HG03432 (cell line): ENCODE measurements at regions not wholly inside any gene's neighbourhood (a gene's known extent, or its start where the extent isn't known, plus 50 kb on each side); places are given as distances from the start of the nearest gene placed in this dataset.

Source experiments
- ATAC-seq: cut with Tn5 transposase; IDR thresholded peaks from one replicate; pipeline ENCODE4 v1.9.1; 2021; ENCODE audit warnings: mild to moderate bottlenecking, moderate library complexity; ENCODE audit not compliant: unreplicated experiment

DNA sequence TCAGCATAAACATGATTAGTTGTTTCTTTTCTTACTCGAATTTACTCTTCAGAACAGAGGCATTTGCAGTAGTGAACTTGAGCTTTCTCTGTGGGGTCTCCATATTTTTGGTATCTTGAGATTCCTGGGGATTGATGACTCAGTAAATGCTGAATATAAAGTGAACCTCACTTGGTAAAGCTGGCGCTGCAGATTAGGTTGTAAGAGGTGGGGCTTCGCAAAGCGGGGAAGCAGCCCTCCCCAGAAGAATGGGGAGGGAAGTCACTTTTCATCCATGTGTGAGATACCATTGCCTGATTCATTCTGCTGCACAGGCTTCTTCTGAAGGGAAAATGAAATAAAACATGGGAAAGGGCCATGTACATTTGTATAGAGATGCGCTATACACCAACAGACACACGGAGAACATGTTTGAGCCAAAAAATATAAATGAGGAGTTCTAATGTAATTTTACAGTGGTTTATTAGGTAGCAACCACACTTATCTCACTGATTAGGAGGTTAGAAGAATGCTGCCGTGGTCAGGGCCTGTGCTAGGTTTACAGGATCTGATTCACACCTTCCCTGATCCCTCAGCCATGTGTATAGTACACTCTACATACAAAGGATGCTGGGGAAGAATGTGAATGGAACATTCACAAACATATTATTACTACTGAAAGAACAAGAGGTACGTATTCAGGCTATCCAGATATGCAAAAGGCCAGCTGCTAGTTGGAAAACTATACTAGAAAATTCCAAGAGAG is 63.5 kb downstream of the DNTTIP2 start:
- no peak for ATAC-seq

- ATAC-seq, result no peak
Measured at GRCh38 chr1:93814795-93815340, 64.1 kb downstream of the DNTTIP2 start.

GRCh38 chr1:93814059-93814794 is 64.8 kb downstream of the DNTTIP2 start:
- ATAC-seq, result peak; percentile 76

DNA sequence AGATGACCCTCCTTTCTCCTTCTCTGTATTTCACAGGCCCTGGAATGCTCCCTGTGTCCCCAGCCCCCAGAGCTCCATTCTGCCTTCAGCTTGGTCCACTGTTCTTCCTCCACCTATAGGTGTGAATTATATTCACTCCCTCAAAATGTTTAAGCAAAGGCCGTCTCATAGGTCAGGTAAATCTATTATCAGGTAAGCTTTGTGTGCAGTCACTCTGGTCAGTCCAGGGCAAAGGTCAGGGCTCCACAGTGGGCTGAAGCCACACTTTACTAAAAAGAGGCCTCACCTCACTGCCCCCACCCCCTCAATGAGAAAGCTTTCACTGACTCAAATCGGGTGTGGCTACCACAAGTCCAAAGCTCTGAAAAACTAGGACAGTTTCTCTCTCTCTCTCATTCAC is 65.9 kb downstream of the DNTTIP2 start:
- no peak for ATAC-seq

- no peak for ATAC-seq
Measured at GRCh38 chr1:93811326-93812065, 67.5 kb downstream of the DNTTIP2 start.

DNA sequence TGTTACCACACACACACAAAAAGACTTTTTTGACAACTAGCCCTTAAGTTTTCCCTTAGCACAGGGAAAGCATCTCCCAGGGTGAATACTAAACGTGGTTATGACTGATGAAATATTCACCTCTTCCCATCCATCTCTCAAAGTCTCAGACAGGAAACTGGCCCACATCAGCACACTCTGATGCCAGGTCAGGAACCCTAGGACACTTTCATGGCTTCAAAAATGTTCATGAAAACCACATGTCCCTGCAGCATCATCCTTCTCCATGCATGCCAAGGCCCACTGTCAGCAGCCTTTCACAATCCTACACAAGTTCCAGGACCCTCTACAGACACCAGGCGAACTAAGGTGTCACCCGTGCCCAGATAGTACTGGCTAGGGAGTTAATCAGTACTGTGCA is 68.7 kb downstream of the DNTTIP2 start:
- no peak for ATAC-seq

DNA sequence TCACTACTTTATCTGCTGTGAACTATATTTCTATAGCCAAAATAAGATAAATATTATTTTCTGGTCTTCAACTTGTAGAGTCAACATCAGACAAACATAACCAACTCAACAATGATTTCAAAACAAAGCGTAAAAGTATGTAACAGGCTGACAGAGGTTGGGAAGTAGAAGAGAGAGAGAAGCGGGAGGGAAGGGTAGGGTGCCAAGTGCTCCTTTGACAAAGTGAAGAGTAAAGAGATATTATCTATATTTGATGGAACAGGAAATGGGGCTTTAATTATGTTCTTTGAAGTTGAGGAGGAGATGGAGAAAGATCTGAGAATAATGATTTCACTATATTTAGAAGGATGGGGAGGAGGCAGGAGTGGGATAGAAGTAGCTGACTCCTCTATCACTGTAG is 70.1 kb downstream of the DNTTIP2 start:
- ATAC-seq, result no peak

- no peak for ATAC-seq
Measured at GRCh38 chr1:93807311-93807930, 71.6 kb downstream of the DNTTIP2 start.

DNA sequence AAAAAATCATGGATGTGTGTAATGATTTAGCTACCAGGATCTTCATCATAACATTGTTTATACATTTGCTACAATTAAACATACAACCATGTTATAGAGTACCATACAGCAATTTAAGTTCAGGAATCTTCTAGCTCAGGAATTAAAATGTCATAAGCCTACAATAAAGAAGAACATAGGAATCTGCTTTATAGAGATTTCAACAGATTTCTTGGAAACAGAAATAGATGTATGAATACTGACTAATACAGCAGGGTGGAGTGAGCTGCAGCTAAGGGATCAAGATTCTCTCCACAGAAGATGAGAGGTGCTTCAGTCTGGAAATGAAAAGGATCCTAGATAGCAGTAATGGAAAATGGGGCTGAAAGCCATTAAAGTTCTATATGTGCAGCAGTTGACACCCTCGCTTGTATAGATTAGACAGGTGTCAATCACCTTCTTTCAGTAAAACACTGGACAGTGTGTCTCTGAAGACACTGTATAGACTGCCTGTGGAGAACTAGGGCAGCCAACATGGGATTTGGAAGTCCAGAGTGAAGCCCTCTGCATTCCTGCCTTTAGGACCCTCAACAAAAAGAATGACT is 73.9 kb downstream of the DNTTIP2 start:
- no peak for ATAC-seq

- no peak for ATAC-seq
Measured at GRCh38 chr1:93804412-93804811, 74.6 kb downstream of the DNTTIP2 start.

GRCh38 chr1:93801471-93801870 is 77.5 kb downstream of the DNTTIP2 start:
- ATAC-seq, result no peak

DNA sequence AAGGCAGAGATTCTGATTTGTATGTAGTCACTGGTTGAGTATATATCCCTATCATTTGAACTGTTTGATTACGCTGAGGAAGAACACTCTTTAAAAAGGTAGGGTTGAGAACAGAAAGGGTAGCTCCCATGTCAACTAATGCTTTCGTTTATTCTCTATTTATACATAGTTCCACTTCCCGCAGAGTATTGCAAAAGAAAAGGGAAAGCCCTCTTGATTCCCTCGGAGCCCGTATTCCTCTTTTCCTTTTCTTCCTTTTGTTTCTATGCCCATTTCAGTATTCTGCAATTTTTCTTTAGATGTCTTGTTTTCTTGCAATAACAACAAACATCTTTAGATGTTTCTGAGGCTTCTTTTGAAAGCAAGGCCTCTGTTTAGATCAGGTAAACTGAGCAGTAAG is 78.2 kb downstream of the DNTTIP2 start:
- ATAC-seq, result no peak

DNA sequence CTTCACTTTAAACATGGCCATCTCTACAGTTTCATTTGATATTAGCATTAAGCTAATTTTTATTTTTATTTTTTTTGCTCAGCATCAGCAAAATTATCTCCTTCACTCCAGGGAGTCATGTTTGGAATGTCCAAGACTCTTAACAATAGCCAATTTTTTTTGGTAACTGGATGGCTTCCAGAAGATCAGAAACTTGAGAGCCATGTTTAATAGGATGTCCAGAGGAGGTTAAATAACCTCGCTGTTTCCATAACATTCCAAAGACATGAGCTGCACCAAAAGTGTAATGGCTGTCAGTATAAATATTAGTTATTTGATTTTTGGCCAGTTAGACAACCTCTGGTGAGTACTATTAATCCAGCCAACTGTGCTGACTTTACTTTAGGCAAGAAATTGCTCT is 80.7 kb downstream of the DNTTIP2 start:
- ATAC-seq, result no peak

DNA sequence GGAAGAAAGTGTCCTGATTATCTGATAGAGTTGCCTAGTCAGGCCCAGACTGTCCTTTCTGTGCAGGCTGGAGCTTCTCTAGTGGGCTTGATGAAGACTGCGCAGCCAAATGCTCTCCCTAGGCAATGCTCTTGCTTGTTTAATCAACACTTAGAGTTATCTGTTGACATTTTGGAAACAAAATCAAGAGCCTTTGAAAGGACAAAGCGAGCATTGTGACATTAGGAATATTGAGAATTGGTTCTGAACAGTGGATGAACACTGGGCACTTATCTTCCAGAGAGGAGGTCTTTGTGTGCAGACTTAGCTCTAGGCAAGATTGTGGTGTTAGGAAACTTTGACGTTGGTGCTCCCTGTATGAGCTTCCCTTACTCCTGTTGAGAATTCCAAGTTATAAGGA is 94.5 kb downstream of the DNTTIP2 start:
- ATAC-seq, result no peak

GRCh38 chr1:93783876-93784275 is 95.1 kb downstream of the DNTTIP2 start:
- no peak for ATAC-seq

DNA sequence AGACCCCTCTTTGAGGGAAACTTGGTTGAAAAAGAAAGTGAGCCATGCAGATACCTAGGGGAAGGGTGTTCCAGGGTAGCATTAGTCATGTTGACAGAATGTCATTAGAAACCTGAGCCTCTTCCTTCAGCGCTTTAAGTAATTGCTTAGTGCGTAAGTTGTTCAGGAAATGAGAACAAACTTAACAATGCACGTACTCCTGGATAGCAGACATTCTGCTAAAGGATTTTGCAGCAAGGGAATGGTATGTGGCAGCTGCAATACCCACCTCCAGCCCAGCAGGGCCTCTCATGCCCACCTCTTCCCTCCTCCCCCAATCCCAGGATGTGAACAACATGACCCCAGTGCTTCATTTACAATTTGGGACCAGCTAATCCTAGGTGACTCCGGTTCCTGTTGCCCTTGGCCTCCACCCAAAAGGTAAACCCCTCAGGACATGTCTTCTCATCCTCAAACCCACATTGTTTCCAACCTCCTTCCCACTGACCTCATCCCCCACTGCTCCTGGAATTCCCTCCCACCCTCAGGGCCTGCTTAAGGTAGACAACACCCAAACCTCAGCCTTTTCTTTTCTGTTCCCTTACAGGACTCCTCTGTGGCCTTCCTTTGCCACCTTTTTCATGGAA is 98.0 kb upstream of the BCAR3 start:
- no peak for ATAC-seq

GRCh38 chr1:93778457-93778856 is 96.8 kb upstream of the BCAR3 start:
- no peak for ATAC-seq

DNA sequence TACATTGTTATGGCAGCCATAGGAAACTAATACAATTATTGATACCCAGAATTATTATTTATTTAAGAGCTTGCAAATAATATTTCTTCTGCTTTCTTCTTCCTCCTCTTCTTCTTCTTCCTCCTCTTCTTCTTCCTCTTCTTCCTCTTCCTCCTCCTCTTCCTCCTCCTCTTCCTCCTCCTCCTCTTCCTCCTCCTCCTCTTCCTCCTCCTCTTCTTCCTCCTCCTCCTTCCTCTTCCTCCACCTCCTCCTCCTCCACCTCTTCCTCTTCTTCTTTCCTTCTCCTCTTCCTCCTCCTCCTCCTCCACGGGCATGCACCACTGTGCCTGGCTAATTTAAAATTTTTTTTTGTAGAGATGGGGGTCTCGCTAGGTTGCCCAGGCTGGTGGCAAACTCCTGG is 95.6 kb upstream of the BCAR3 start:
- no peak for ATAC-seq

- ATAC-seq, result no peak
Measured at GRCh38 chr1:93776728-93777127, 95.1 kb upstream of the BCAR3 start.

DNA sequence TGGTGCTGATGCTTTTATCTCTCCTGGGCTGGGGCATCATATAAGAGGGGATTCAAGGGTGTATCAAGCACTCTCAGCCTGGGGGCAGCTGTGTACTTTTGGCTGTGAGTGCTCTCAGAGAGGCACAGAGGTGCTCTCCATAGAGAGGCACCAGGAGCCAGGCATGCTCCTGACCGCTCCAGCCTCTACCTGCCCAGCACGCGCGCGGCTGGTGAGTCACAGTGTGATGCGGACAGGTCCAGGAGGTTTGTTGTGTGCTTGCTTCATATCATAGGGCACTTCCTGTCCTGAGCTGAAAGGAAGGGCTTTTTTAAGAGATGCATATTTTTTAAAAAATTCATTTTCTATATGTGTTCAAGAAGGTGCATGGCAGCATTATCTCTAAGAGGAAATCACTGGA is 93.6 kb upstream of the BCAR3 start:
- ATAC-seq, result no peak
